ENCODE measurements at regions not wholly inside any gene's neighbourhood (a gene's known extent, or its start where the extent isn't known, plus 50 kb on each side); places are given as distances from the start of the nearest gene placed in this dataset.

GRCh38 chr1:29747196-29747595 is 510.9 kb downstream of the PTPRU start:
- H3K27me3 ChIP-seq (replicated peaks): no peaks in the 10 kb centered on the region

GRCh38 chr1:29746076-29746665 is 509.8 kb downstream of the PTPRU start:
- Histone ChIP-seq H3K4me3 (ENCODE audit: low read depth, low read length) (no peak overlapping the region), H3K27me3 (replicated peaks) (no peaks in the 10 kb centered on the region), H3K27ac (no peak overlapping the region), H3K36me3 (replicated peaks) (no peaks in the 10 kb centered on the region)
- no peak for TF ChIP-seq CTCF (IDR thresholded peaks at IDR 0.05; ENCODE audit: low read depth, low read length, missing control alignments)
- in situ Hi-C loops (cut with HindIII; ENCODE audit: low pct_ligation_motif_present, low sequenced_read_pairs): no loop called here
- no peak for DNase-seq

More at GRCh38 chr1:29747196-29747595, 510.9 kb downstream of the PTPRU start:
- H3K4me3 ChIP-seq (ENCODE audit: low read depth, low read length): no peak overlapping the region
- no peak for TF ChIP-seq CTCF (IDR thresholded peaks at IDR 0.05; ENCODE audit: low read depth, low read length, missing control alignments)
- H3K36me3 ChIP-seq (replicated peaks): no peaks in the 10 kb centered on the region
- no peak for DNase-seq
- H3K27ac ChIP-seq: no peak overlapping the region
- in situ Hi-C loops (cut with HindIII; ENCODE audit: low pct_ligation_motif_present, low sequenced_read_pairs): no loop called here

GRCh38 chr1:29744684-29745490 is 508.6 kb downstream of the PTPRU start:
- no peak for TF ChIP-seq CTCF (IDR thresholded peaks at IDR 0.05; ENCODE audit: low read depth, low read length, missing control alignments)
- Histone ChIP-seq H3K4me3 (ENCODE audit: low read depth, low read length) (no peak overlapping the region), H3K27ac (no peak overlapping the region), H3K27me3 (replicated peaks) (no peaks in the 10 kb centered on the region), H3K36me3 (replicated peaks) (no peaks in the 10 kb centered on the region)
- DNase-seq: no peak
- in situ Hi-C loops (cut with HindIII; ENCODE audit: low pct_ligation_motif_present, low sequenced_read_pairs): no loop called here

- no peaks in the 10 kb centered on the region for H3K27me3 ChIP-seq (replicated peaks)
- no peak overlapping the region for H3K4me3 ChIP-seq (ENCODE audit: low read depth, low read length)
- in situ Hi-C loops (cut with HindIII; ENCODE audit: low pct_ligation_motif_present, low sequenced_read_pairs): no loop called here
- TF ChIP-seq CTCF (IDR thresholded peaks at IDR 0.05; ENCODE audit: low read depth, low read length, missing control alignments): no peak
- no peak for DNase-seq
- no peak overlapping the region for H3K27ac ChIP-seq
- no peaks in the 10 kb centered on the region for H3K36me3 ChIP-seq (replicated peaks)
These were observed 507.6 kb downstream of the PTPRU start for GRCh38 chr1:29743931-29744330.

GRCh38 chr1:29743264-29743663 is 506.9 kb downstream of the PTPRU start:
- no peak for DNase-seq
- in situ Hi-C loops (cut with HindIII; ENCODE audit: low pct_ligation_motif_present, low sequenced_read_pairs): no loop called here

More at GRCh38 chr1:29743264-29743663, 506.9 kb downstream of the PTPRU start:
- no peak for TF ChIP-seq CTCF (IDR thresholded peaks at IDR 0.05; ENCODE audit: low read depth, low read length, missing control alignments)
- Histone ChIP-seq H3K27ac (no peak overlapping the region), H3K36me3 (replicated peaks) (no peaks in the 10 kb centered on the region), H3K4me3 (ENCODE audit: low read depth, low read length) (no peak overlapping the region), H3K27me3 (replicated peaks) (no peaks in the 10 kb centered on the region)
